Pancreas (tissue), 10 donors: ENCODE measurements at regions not wholly inside any gene's neighbourhood (a gene's known extent, or its start where the extent isn't known, plus 50 kb on each side); places are given as distances from the start of the nearest gene placed in this dataset.
"Not testable (repeated sequence)": the region's sequence is repeated elsewhere in the genome, so short reads cannot be mapped to it uniquely, and the experiment has no call there.

Source experiments
- ATAC-seq, 4 donors: fragments of 200-7000 bp; cut with Tn5 transposase; one replicate each; pipeline versions ENCODE4 v1.8.0 to v1.9.1; 2020; ENCODE audit warnings: mild to moderate bottlenecking in 4 of 4, moderate library complexity in 4 of 4
- DNase-seq, 6 donors: peaks; one replicate each; pipeline ENCODE4 v3.0.0-alpha.2; 2020
- FAIRE-seq: peaks from 2 replicates; lab custom pipeline; 2012; peaks lifted over from hg19 to GRCh38; lab: Jason Lieb, UNC
- H3K27ac ChIP-seq, 4 donors: fragments of 200-600 bp; sonication (generic); 1 replicate in 3 of 4; 2 replicates in 1 of 4; pipeline versions ENCODE4 v1.5.0 to v1.8.0; 2020
- H3K27me3 ChIP-seq, 4 donors: fragments of 200-600 bp; one replicate each; pipeline ENCODE4 v1.8.0; 2021
- H3K36me3 ChIP-seq, 3 donors: fragments of 200-600 bp; sonication (generic) in 1 of 3; one replicate each; pipeline versions ENCODE4 v1.5.0 to v1.8.0; 2020 to 2021
- H3K4me1 ChIP-seq, 3 donors: fragments of 200-600 bp; one replicate each; pipeline ENCODE4 v1.8.0; 2021
- H3K4me3 ChIP-seq, 4 donors: fragments of 200-600 bp; sonication (generic) in 2 of 4; one replicate each; pipeline versions ENCODE4 v1.5.0 to v1.8.0; 2020 to 2021
- H3K9me3 ChIP-seq, 4 donors: fragments of 200-600 bp; one replicate each; pipeline ENCODE4 v1.8.0; 2021
- WGBS, 2 donors: extraction: QIAGEN DNeasy Blood & Tissue Kit; methylation state at CpG; one replicate each; pipeline ENCODE4 v1.1.7; 2013; 5-methylcytosine and 5-hydroxymethylcytosine counted together
- intact Hi-C, 3 donors: fragments of 100-400 bp; cut with DNase I; formaldehyde crosslinking; loops; one replicate each; pipeline versions ENCODE4 v1.11.1 to v1.14.2; 2022
- TF ChIP-seq, protein P1 (sequence below), 4 donors: fragments of 200-600 bp; sonication (generic) in 3 of 4; IDR thresholded peaks; one replicate each; pipeline versions ENCODE4 v1.5.0 to v1.8.0; 2021; ENCODE audit warnings: antibody characterized with exemption in 4 of 4
- donor health status: healthy with polysubstance abuse.
- donor health status: DM: no; HTN: no; CAD: no; lungs with moderate emphysema.
- donor health status: DM: no; HTN: no; CAD: no.
- donor health status: control.
- donor health status: control.
- donor health status: Bipolar disorder and iron deficiency.
- donor health status: DM: yes; HTN: yes; CAD: no.
- donor health status: DM: no; HTN: no; CAD: no.
- donor health status: DM: no; HTN: no; CAD: no.
- donor health status: DM: yes; HTN: yes; CAD: no.

GRCh38 chr2:163982938-163983337, 247.1 kb upstream of the FIGN start:
- no peak for DNase-seq
- no peak overlapping the region for H3K4me3 ChIP-seq
- TF ChIP-seq, protein P1, sequence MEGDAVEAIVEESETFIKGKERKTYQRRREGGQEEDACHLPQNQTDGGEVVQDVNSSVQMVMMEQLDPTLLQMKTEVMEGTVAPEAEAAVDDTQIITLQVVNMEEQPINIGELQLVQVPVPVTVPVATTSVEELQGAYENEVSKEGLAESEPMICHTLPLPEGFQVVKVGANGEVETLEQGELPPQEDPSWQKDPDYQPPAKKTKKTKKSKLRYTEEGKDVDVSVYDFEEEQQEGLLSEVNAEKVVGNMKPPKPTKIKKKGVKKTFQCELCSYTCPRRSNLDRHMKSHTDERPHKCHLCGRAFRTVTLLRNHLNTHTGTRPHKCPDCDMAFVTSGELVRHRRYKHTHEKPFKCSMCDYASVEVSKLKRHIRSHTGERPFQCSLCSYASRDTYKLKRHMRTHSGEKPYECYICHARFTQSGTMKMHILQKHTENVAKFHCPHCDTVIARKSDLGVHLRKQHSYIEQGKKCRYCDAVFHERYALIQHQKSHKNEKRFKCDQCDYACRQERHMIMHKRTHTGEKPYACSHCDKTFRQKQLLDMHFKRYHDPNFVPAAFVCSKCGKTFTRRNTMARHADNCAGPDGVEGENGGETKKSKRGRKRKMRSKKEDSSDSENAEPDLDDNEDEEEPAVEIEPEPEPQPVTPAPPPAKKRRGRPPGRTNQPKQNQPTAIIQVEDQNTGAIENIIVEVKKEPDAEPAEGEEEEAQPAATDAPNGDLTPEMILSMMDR (IDR thresholded peaks at IDR 0.05), result no peak
- no peak for ATAC-seq
- no peaks in the 10 kb centered on the region for H3K9me3 ChIP-seq
- H3K27ac ChIP-seq, result no peak overlapping the region
- no peak for FAIRE-seq
- no peaks in the 10 kb centered on the region for H3K27me3 ChIP-seq
- intact Hi-C loops, result no loop called here
- H3K36me3 ChIP-seq, result no peaks in the 10 kb centered on the region
- no peaks in the 10 kb centered on the region for H3K4me1 ChIP-seq

DNA sequence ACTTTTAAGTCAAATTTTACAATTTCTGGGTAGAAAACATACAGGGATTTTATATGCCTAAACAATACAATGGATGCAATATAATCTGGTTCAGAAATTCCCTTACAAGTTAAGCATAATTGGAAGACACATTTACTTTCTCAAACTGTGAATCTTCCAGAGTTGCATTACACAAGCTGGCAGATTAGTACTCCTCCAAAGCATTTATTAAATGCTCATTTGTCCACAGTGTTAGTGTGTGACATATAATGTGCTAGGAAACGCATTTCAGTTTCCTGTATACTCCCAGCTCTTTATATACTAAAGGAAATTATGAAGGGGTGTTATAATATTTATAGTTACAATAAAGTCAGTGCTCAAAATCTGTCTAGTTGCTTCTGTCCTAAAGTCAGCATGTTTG, 239.0 kb upstream of the FIGN start:
- TF ChIP-seq, protein P1 (IDR thresholded peaks at IDR 0.05), result no peak
- no peak overlapping the region for H3K27ac ChIP-seq
- 48 to 54% methylated on average over 1 of the region's 1 CpG for WGBS, 2 donors
- DNase-seq (no peak), FAIRE-seq (no peak), ATAC-seq (no peak)
- intact Hi-C loops, result no loop called here
- no peak overlapping the region for H3K4me3 ChIP-seq
- no peaks in the 10 kb centered on the region for H3K4me1 ChIP-seq
- H3K27me3 ChIP-seq, result no peaks in the 10 kb centered on the region
- H3K9me3 ChIP-seq, result no peaks in the 10 kb centered on the region
- no peaks in the 10 kb centered on the region for H3K36me3 ChIP-seq

- Histone ChIP-seq H3K27ac (no peak overlapping the region), H3K36me3 (no peaks in the 10 kb centered on the region), H3K9me3 (no peaks in the 10 kb centered on the region), H3K4me1 (no peaks in the 10 kb centered on the region), H3K4me3 (no peak overlapping the region), H3K27me3 (no peaks in the 10 kb centered on the region)
- ATAC-seq (no peak), FAIRE-seq (no peak), DNase-seq (no peak)
- TF ChIP-seq, protein P1 (IDR thresholded peaks at IDR 0.05), result no peak
- WGBS, 2 donors, result 58 to 65% methylated on average over 4 of the region's 4 CpGs
- intact Hi-C loops, result no loop called here
These were observed 234.4 kb upstream of the FIGN start for GRCh38 chr2:163970058-163970813.

DNA sequence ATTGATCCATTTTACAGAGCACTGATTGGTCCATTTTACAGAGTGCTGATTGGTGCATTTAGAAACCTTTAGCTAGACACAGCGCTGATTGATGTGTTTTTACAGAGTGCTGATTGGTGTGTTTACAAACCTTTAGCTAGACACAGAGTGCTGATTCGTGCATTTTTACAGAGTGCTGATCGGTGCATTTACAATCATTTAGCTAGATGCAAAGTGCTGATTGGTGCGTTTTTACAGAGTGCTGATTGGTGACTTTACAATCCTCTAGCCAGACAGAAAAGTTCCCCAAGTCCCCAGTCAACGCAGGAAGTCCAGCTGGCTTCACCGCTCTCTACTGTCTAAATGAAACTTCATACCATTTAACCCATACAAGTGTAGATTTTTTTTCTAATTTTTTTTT, 228.5 kb upstream of the FIGN start:
- FAIRE-seq, H3K36me3 ChIP-seq, H3K4me1 ChIP-seq, H3K27ac ChIP-seq, DNase-seq, H3K9me3 ChIP-seq, H3K4me3 ChIP-seq, intact Hi-C loops, ATAC-seq, H3K27me3 ChIP-seq: not testable (repeated sequence)
- WGBS, 2 donors, result 75 to 81% methylated on average over 6 of the region's 6 CpGs

DNA sequence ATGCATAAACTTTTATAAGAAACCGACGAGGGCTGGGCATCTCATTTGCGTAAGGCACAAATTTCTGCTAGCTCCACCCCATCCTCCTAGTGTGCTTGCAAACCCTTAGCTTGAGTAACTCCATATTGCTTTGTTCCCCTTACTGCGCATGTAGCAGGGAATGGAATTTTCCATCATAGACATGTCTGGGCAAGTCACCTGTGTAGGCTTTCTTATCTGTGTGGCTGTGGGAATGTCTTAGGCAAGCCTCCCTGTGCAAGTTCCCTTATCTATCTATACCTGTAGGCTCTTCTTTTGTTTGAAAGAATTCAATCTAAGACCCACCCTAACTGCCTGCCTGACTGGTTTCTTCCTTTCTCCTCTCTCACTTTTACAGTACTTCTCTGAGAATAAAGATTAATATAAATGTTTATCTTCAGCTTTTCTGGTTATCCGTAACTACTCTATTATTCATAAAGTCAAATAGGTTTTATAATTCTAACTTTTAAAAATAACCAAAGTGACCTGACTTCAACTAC, 217.6 kb upstream of the FIGN start:
- Histone ChIP-seq H3K36me3 (no peaks in the 10 kb centered on the region), H3K27ac (no peak overlapping the region), H3K4me1 (no peaks in the 10 kb centered on the region), H3K27me3 (no peaks in the 10 kb centered on the region), H3K4me3 (no peak overlapping the region), H3K9me3 (no peaks in the 10 kb centered on the region)
- FAIRE-seq (no peak), DNase-seq (no peak), ATAC-seq (no peak)
- intact Hi-C loops, result no loop called here
- 81 to 86% methylated on average over 5 of the region's 5 CpGs for WGBS, 2 donors
- TF ChIP-seq, protein P1 (IDR thresholded peaks at IDR 0.05), result no peak
